ENCODE measurements at regions not wholly inside any gene's neighbourhood (a gene's known extent, or its start where the extent isn't known, plus 50 kb on each side); places are given as distances from the start of the nearest gene placed in this dataset.

DNA sequence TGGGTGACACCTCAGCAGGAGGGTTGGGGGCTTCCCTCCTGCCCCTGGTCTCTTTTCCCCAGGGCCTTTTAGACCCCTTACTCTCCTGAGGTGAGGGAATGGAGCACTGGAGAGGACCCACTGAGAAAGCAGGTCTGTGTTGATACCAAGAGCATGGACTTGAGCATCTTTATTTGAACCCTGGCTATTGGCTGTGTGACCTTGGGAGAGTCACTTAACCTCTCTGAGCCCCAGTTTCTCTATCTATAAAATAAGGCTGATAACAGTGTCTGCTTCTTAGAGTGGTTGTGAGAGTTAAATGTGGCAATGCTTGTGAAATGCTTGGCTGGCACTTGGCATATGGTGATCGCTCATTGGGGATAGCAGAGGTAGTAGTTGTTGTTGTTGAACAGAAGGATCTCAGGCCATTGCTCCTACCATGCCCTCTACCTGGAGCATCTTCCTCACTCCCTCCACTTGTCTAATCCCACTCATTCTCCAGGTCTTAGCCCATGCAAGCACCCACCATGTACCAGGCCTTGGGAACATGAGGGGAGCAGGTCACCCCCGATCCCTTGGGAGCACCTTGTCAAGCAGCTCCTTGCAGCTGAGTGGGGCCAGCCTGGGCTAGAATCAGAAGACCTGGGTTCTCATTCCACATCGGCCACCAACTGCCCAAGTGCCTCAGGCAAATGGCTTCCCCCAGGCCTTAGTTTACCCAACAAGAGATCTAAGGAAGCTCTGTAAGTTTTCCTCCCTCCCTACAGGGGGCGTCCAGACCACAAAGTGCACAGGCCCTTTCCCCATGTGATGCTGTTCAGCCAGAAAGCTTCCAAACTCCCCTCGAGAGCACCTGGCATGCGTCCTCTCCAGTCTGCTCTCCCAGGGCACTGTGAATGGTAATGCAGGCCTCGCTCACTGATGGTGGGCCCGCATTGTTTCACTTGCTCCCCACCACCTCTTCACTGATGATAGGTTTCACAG is 96.7 kb downstream of the LSM3 start:
- Mint-ChIP-seq H3K27ac (no peak overlapping the region), H3K9me3 (no peaks in the 10 kb centered on the region), H3K27me3 (no peaks in the 10 kb centered on the region), H3K36me3 (no peaks in the 10 kb centered on the region), H3K4me3 (no peak overlapping the region), H3K4me1 (ENCODE audit: low read depth) (no peaks in the 10 kb centered on the region)
- DNase-seq = no peak
- POLR2A ChIA-PET = no interaction called here
- intact Hi-C loops (cut with micrococcal nuclease) = no loop called here
- CTCF ChIA-PET = interaction anchor here (0.5 to 1.4 kb wide), 4 partner anchors 35 to 195 kb away, joined by 3 read pairs; no protein-coding TSS in a partner anchor

DNA sequence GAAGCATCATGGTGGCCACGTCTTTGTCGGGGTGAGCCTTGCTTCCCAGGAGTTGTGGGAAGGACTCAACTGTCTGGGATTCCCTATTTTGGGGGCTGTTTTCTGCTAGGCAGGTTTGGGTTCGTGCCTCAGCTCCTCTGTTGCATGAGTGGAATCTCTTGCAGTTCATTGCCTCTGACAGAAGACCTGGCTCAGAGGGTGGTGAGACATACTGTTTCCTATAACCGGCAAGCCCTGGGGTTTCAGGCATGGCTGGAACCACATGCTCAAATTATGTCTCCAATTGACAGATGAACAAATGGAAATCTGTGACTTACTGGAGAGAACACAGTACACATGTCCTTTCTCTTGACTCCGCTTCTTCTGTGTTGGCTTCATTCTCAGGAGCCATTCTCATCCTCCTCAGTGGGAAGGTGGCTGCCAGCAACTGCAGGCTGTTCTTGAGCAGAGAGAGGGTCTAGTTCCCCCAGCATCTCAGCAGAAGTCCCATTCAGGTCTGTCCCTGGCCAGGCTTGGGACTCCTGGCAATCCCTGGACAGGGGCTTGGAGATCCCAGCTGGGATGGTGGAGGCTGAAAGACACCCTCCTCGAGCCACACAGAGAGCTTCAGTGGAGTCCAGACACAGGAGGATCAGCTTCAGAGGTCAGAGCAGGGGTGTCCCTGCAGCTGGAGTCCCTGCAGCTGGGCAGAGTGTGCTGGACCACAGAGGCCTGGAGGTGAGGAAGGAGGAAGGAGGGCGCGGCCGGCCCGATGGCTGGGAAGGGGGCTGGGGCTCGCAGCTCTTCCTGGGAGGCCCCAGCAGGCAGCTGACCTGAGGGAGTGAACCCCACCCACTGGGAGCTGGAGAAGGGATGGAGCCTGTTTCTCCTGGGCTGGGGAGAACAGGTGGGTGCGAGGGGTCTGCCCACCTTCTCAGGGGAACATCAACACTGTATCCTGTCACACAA is 97.6 kb downstream of the LSM3 start:
- Mint-ChIP-seq H3K4me3 (no peak overlapping the region), H3K4me1 (ENCODE audit: low read depth) (no peaks in the 10 kb centered on the region), H3K9me3 (no peaks in the 10 kb centered on the region), H3K36me3 (no peaks in the 10 kb centered on the region), H3K27ac (no peak overlapping the region), H3K27me3 (no peaks in the 10 kb centered on the region)
- POLR2A ChIA-PET = no interaction called here
- CTCF ChIA-PET = interaction anchor here (0.5 to 1.4 kb wide), 5 partner anchors 12 to 273 kb away, joined by 3 read pairs; no protein-coding TSS in a partner anchor
- no peak for DNase-seq
- intact Hi-C loops (cut with micrococcal nuclease) = no loop called here

DNA sequence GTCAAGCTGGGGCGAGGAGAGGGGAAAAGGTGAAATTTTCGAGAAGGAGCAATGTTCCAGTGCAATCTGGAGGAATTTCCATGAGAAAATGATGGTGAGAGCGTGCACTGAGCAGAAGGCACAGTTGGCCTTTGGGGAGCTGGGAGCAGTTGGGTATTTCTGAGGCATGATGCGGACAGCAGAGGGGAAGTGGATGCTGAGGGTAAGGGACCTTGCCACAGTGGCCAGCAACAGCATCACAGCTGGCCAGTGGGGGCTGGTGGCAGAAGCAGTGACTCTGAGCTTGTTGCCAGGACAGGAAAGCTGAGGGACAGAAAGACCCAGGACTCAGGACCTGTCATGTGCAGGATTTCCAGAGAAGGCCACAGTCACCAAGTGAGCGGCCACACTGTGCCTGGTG is 98.9 kb downstream of the LSM3 start:
- ChIA-PET POLR2A (no interaction called here), CTCF (interaction anchor here (0.6 to 2.0 kb wide), 2 partner anchors 17 to 190 kb away, joined by 3 to 10 read pairs; no protein-coding TSS in a partner anchor)
- intact Hi-C loops (cut with micrococcal nuclease) = no loop called here
- no peak overlapping the region for H3K27ac Mint-ChIP-seq
- no peaks in the 10 kb centered on the region for H3K9me3 Mint-ChIP-seq
- DNase-seq = no peak
- H3K36me3 Mint-ChIP-seq = no peaks in the 10 kb centered on the region
- H3K4me1 Mint-ChIP-seq (ENCODE audit: low read depth) = no peaks in the 10 kb centered on the region
- no peaks in the 10 kb centered on the region for H3K27me3 Mint-ChIP-seq
- no peak overlapping the region for H3K4me3 Mint-ChIP-seq

DNA sequence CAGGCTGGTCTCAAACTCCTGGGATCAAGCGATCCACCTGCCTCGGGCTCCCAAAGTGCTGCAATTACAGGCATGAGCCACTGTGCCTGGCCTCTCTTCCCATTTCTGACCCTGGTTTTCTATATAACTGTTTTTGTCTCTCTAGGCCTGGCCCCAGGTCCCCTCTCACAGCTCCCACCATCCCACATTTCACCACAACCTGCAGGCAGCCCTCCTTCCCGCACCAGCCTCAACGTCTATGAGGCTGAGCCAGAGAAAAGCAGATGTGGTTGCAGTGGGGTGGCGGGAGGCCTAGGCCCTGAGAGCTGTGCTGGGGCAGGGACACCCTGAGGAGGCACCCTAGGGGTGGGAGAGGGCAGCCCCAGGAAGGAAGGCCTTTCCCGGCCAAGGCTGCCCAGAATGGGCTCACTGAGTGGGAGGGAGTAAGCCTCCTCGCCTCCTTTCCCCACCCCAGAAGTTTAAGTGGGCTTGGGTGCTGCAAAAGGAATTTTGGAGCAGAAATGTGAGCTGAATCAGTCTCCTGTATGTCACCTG is 99.7 kb downstream of the LSM3 start:
- H3K27me3 Mint-ChIP-seq = no peaks in the 10 kb centered on the region
- H3K4me3 Mint-ChIP-seq = no peak overlapping the region
- DNase-seq = no peak
- POLR2A ChIA-PET = no interaction called here
- H3K36me3 Mint-ChIP-seq = no peaks in the 10 kb centered on the region
- intact Hi-C loops (cut with micrococcal nuclease) = no loop called here
- CTCF ChIA-PET = interaction anchor here (1.1 to 2.0 kb wide), 2 partner anchors 16 to 189 kb away, joined by 3 to 10 read pairs; no protein-coding TSS in a partner anchor
- H3K9me3 Mint-ChIP-seq = no peaks in the 10 kb centered on the region
- no peaks in the 10 kb centered on the region for H3K4me1 Mint-ChIP-seq (ENCODE audit: low read depth)
- no peak overlapping the region for H3K27ac Mint-ChIP-seq

DNA sequence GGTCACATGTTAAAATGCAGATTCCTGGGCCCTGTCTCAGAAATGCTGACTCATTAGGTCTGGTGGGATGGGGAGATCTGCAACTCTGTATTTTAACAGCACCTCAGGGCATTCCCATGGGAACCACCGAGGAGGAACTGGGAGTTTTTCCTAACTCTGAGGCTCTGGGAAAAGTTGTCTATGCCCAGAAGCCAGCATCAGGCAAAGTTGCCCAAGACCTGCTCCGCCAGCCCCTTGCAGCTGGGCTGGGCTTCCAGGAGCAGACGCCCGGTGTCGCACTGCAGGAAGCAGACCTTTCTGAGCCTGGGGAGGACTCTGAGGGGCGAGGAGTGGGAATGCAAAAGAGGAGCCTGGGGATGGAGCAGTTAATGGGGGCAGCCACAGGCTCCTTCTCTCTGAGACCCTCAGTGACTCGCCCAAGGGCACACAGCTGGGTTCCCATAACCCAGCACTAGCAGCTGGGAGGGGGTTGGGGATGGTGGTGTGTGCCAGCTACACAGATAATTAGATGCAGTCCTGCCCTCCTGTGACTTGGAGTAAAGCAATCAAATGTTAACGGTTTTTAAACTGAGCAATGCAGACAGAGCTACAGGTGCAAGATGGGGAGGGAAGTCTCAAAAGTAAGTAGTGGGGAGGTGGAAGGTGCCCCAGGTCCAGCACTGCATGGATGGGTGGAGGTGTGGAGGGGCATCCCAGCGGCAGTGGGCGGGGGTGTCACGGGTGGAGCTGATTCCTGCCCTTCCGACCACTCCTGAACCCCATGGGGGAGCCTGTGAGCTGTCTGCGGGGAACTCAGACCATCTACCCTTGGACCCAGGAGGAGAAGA is 100.4 kb downstream of the LSM3 start:
- Mint-ChIP-seq H3K4me3 (no peak overlapping the region), H3K36me3 (no peaks in the 10 kb centered on the region), H3K27me3 (no peaks in the 10 kb centered on the region), H3K27ac (no peak overlapping the region), H3K9me3 (no peaks in the 10 kb centered on the region), H3K4me1 (ENCODE audit: low read depth) (no peaks in the 10 kb centered on the region)
- intact Hi-C loops (cut with micrococcal nuclease) = no loop called here
- POLR2A ChIA-PET = no interaction called here
- no peak for DNase-seq
- CTCF ChIA-PET = interaction anchor here (1.1 to 2.0 kb wide), 2 partner anchors 17 to 189 kb away, joined by 3 to 10 read pairs; no protein-coding TSS in a partner anchor

DNA sequence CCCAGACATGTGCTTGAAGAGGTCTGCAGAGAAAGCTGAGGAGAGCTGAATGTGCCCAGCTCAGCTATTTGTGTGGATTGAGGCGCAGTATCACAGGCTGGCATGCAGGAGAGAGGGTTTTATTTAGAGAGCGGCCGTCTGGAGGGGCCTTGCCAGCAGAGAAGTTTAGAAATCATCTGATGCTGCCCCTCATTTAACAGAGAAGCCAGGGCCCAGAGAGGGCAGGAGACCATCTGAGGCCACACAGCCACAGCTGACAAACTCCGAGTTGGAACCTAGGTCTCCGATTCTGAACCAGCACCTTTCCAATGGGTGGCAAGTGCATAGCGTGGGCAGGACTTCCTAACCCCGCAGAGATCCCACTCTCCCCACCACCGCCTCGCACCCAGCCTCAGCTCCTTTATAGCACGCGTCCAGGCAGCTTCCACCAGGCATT is 101.0 kb downstream of the LSM3 start:
- no peaks in the 10 kb centered on the region for H3K4me1 Mint-ChIP-seq (ENCODE audit: low read depth)
- CTCF ChIA-PET = interaction anchor here (2.0 kb wide), 1 partner anchor 188 kb away, joined by 10 read pairs; no protein-coding TSS in a partner anchor
- intact Hi-C loops (cut with micrococcal nuclease) = no loop called here
- DNase-seq = no peak
- H3K27me3 Mint-ChIP-seq = no peaks in the 10 kb centered on the region
- no peak overlapping the region for H3K27ac Mint-ChIP-seq
- POLR2A ChIA-PET = no interaction called here
- H3K36me3 Mint-ChIP-seq = no peaks in the 10 kb centered on the region
- H3K9me3 Mint-ChIP-seq = no peaks in the 10 kb centered on the region
- H3K4me3 Mint-ChIP-seq = no peak overlapping the region

DNA sequence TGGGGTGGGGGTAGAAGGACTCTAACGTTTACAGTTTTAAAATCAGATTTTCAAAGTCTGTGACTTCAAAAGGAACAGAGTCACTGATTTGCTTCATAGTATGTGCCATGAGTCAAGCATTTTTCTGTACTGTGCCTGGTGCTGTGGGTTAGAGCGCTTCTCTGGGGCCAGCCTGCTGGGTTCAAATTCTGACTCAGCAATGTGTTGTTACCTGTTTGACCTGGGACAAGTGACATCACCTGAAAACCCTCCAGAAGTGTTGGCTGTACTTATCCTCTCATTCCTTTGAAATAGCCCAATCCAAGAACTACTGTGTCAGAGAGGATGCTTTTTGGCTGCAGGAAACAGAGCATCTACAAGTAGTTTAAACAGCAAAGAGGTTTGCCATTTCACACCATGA is 101.7 kb downstream of the LSM3 start:
- intact Hi-C loops (cut with micrococcal nuclease) = no loop called here
- H3K9me3 Mint-ChIP-seq = no peaks in the 10 kb centered on the region

DNA sequence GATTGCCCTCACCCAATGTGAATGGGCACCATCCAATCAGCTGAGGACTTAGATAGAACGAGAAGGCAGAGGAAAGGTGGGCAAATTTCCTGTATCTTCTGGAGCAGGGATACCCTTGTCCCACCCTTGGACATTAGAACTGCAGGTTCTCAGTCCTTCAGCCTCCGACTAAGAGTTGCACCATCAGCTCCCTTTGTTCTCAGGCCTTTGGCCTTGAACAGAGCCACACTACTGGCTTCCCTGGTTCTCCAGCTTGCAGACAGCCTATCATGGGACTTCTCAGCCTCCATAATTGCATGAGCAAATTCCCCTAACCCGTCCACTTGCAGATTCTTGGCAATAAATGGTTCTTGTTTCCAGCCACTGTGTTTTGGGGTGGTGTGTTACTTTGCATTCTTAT is 102.4 kb downstream of the LSM3 start:
- Mint-ChIP-seq H3K4me3 (no peak overlapping the region), H3K27ac (no peak overlapping the region), H3K27me3 (no peaks in the 10 kb centered on the region), H3K4me1 (ENCODE audit: low read depth) (no peaks in the 10 kb centered on the region), H3K36me3 (no peaks in the 10 kb centered on the region), H3K9me3 (no peaks in the 10 kb centered on the region)
- POLR2A ChIA-PET = no interaction called here
- DNase-seq = no peak
- intact Hi-C loops (cut with micrococcal nuclease) = no loop called here
- CTCF ChIA-PET = interaction anchor here (1.2 kb wide), 1 partner anchor 77 kb away, joined by 4 read pairs; no protein-coding TSS in a partner anchor

More for the DNA sequence above, 101.7 kb downstream of the LSM3 start:
- DNase-seq = no peak
- ChIA-PET CTCF (no interaction called here), POLR2A (no interaction called here)
- H3K27me3 Mint-ChIP-seq = no peaks in the 10 kb centered on the region
- H3K4me1 Mint-ChIP-seq (ENCODE audit: low read depth) = no peaks in the 10 kb centered on the region
- no peak overlapping the region for H3K27ac Mint-ChIP-seq
- H3K4me3 Mint-ChIP-seq = no peak overlapping the region
- no peaks in the 10 kb centered on the region for H3K36me3 Mint-ChIP-seq

DNA sequence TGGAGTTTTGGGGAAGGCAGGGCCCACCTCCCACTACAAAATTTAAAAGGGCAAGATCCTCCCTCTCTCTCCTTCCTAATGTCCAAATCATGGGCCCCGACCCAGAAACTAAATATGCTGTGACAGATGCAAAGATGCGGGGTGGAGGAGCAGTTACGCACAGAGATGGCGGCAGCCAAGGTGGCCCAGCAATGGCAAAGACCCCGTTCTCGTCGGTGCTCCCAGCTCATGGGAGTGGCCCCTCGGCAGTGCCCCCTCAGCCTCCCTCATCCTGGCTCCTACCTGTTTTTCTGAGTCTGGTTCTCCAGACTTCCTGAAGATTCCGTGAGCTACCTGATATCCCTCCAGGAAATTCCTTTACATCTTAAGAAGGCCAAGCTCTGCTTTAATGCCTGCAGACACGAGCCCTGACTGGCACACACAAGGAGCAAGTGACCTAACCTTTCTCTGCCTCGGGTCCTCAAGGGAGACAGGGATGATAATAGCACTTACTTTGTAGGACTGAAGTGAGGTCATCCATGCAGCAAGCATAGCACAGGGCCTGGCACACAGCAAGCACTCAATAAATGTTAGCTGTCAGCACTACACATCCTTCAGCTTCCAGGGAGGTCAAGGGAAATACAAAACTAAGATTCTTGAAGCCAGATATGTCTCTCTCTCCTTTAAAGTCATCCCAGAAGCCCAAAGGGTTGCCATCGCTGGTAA is 103.5 kb downstream of the LSM3 start:
- Mint-ChIP-seq H3K27ac (no peak overlapping the region), H3K36me3 (no peaks in the 10 kb centered on the region), H3K4me1 (ENCODE audit: low read depth) (no peaks in the 10 kb centered on the region), H3K4me3 (no peak overlapping the region), H3K9me3 (no peaks in the 10 kb centered on the region), H3K27me3 (peaks cover 2% of the 10 kb centered on the region)
- intact Hi-C loops (cut with micrococcal nuclease) = no loop called here
- ChIA-PET POLR2A (no interaction called here), CTCF (interaction anchor here (1.1 kb wide), 1 partner anchor 21 kb away, joined by 3 read pairs; no protein-coding TSS in a partner anchor)
- no peak for DNase-seq

DNA sequence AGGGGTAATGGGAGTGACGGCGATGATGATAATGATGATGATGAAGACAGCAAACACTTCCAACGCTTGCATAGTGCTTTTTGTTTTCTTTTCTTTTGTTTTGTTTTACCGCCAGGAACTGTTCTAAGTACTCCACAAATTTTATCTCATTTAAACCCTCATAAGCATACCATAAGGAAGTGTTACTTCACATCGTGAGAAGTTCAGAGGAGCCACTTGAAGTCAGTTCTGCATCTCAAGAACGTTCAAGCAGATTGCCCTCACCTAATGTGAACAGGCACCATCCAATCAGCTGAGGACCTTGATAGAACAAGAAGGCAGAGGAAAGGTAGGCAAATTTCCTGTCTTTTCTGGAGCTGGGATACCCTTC is 104.1 kb downstream of the LSM3 start:
- no peak overlapping the region for H3K27ac Mint-ChIP-seq
- ChIA-PET CTCF (interaction anchor here (1.1 kb wide), 1 partner anchor 22 kb away, joined by 3 read pairs; no protein-coding TSS in a partner anchor), POLR2A (no interaction called here)
- H3K4me1 Mint-ChIP-seq (ENCODE audit: low read depth) = no peaks in the 10 kb centered on the region
- peaks cover 2% of the 10 kb centered on the region for H3K27me3 Mint-ChIP-seq
- no peaks in the 10 kb centered on the region for H3K36me3 Mint-ChIP-seq
- H3K9me3 Mint-ChIP-seq = no peaks in the 10 kb centered on the region
- DNase-seq = no peak
- no peak overlapping the region for H3K4me3 Mint-ChIP-seq
- intact Hi-C loops (cut with micrococcal nuclease) = no loop called here
